ENCODE measurements at regions not wholly inside any gene's neighbourhood (a gene's known extent, or its start where the extent isn't known, plus 50 kb on each side); places are given as distances from the start of the nearest gene placed in this dataset.

GRCh38 chr15:72947709-72948108 lies 104.6 kb upstream of the NEO1 start:
- Histone ChIP-seq H2AK5ac (ENCODE audit: insufficient read length, low read length) (no peak overlapping the region), H3K9ac (ENCODE audit: extremely low read depth, insufficient read length, low read length) (no peak overlapping the region), H2BK15ac (ENCODE audit: low read depth, low read length) (no peak overlapping the region), H4K5ac (ENCODE audit: insufficient read length, low read depth, low read length) (no peak overlapping the region), H3K4me2 (ENCODE audit: insufficient read depth, insufficient read length, low read length) (no peak overlapping the region), H4K91ac (ENCODE audit: insufficient read length, low read depth, low read length) (no peak overlapping the region), H3K79me2 (ENCODE audit: insufficient read depth, low read length) (no peaks in the 10 kb centered on the region), H3K4ac (ENCODE audit: low read depth, low read length) (no peak overlapping the region), H3K23me2 (ENCODE audit: insufficient read length, low read depth, low read length, poor library complexity, severe bottlenecking) (no peaks in the 10 kb centered on the region), H2BK5ac (ENCODE audit: insufficient read length, low read length) (no peak overlapping the region), H4K20me1 (ENCODE audit: control insufficient read depth, insufficient read depth, insufficient read length) (no peaks in the 10 kb centered on the region), H2BK12ac (ENCODE audit: insufficient read length, low read depth, low read length) (no peak overlapping the region), H3T11ph (ENCODE audit: low read length) (no peak overlapping the region), H3K79me1 (ENCODE audit: insufficient read depth, low read depth, low read length, poor library complexity, severe bottlenecking) (no peaks in the 10 kb centered on the region), H2BK120ac (ENCODE audit: low read depth, low read length, poor library complexity, severe bottlenecking) (no peak overlapping the region), H3K27ac (ENCODE audit: insufficient read length, low read depth, low read length) (no peak overlapping the region), H3K18ac (ENCODE audit: insufficient read length, low read depth, low read length) (no peak overlapping the region), H3K56ac (ENCODE audit: insufficient read length, low read depth, low read length) (no peak overlapping the region), H3K14ac (ENCODE audit: insufficient read depth, low read length) (no peak overlapping the region), H3K4me1 (ENCODE audit: insufficient read depth, low read length) (no peaks in the 10 kb centered on the region), H3K27me3 (ENCODE audit: insufficient read depth, low read length) (no peaks in the 10 kb centered on the region), H2BK20ac (ENCODE audit: low read depth, low read length, poor library complexity, severe bottlenecking) (no peak overlapping the region), H2AFZ (ENCODE audit: low read length) (no peak overlapping the region), H3K9me3 (ENCODE audit: control insufficient read depth, low read depth, low read length) (no peaks in the 10 kb centered on the region), H4K8ac (replicated peaks; ENCODE audit: insufficient read length, low read depth, low read length) (no peak overlapping the region), H3K23ac (ENCODE audit: insufficient read length, low read depth, low read length) (no peak overlapping the region)
- WGBS (ENCODE audit: extremely low coverage, insufficient read length, low lambda C conversion rate): no CpG with 5 or more reads among the region's 2 CpGs
- no peak for DNase-seq
- H3K27ac Mint-ChIP-seq: no peak overlapping the region
- TF ChIP-seq, protein P1, sequence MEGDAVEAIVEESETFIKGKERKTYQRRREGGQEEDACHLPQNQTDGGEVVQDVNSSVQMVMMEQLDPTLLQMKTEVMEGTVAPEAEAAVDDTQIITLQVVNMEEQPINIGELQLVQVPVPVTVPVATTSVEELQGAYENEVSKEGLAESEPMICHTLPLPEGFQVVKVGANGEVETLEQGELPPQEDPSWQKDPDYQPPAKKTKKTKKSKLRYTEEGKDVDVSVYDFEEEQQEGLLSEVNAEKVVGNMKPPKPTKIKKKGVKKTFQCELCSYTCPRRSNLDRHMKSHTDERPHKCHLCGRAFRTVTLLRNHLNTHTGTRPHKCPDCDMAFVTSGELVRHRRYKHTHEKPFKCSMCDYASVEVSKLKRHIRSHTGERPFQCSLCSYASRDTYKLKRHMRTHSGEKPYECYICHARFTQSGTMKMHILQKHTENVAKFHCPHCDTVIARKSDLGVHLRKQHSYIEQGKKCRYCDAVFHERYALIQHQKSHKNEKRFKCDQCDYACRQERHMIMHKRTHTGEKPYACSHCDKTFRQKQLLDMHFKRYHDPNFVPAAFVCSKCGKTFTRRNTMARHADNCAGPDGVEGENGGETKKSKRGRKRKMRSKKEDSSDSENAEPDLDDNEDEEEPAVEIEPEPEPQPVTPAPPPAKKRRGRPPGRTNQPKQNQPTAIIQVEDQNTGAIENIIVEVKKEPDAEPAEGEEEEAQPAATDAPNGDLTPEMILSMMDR (conservative IDR thresholded peaks at IDR 0.05): no peak
- no peaks in the 10 kb centered on the region; a peak in 1 of 7 replicates for H3K36me3 Mint-ChIP-seq (ENCODE audit: insufficient read depth in 1 of 3, low read depth in 3 of 3)
- H3K9me3 Mint-ChIP-seq: peaks cover 0 to 2% of the 10 kb centered on the region in 2 experiments; a peak in 2 of 5 replicates
- H3K27me3 Mint-ChIP-seq (ENCODE audit: low read depth): no peaks in the 10 kb centered on the region; the same call in 1 of the 2 replicates
- H3K4me3 Mint-ChIP-seq: no peak overlapping the region
- H3K4me1 Mint-ChIP-seq: no peaks in the 10 kb centered on the region
